ENCODE measurements at regions not wholly inside any gene's neighbourhood (a gene's known extent, or its start where the extent isn't known, plus 50 kb on each side); places are given as distances from the start of the nearest gene placed in this dataset.
A peak's percentile ranks its signal among the peaks of the same experiment; 100 is the strongest.
"Not testable (repeated sequence)": the region's sequence is repeated elsewhere in the genome, so short reads cannot be mapped to it uniquely, and the experiment has no call there.

DNA sequence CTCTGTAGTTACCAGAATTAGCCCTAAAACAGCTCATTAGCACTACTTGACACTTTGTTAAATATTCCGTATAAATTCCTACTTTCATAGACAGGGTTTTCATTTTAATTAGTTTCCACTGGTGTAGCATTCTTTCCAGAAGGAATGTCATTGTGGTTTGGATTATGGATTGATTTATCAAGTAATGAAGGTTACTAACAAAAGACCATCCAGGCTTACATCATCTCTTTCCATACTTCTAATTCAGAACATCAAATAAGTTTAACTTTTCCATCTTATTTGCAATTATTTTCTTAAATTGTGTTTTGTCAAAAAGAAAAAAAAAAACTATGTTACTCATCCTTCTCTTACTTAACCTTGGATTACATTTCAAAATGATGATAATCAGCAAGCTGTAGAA lies 231.8 kb upstream of the SPOPL start:
- DNase-seq (ENCODE audit: low spot score), result no peak

DNA sequence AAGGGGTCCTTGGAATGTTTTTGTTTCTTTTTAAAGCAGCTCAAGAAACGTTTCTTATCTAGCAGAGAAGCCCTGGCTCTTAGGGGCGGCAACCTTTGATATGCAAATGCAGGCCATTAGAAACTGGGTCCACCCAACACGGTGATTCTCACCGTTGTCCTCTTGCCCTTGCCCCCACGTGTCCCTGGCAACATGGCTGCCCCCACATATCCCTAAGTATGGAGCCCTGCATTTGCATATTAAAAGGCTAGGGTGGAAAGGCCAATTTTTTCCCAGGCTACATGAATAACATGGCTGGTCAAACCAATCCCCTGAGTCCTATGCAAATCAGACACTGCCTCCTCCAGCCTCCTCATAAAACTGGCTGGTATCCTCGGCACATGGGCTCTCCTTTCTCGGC lies 230.1 kb upstream of the SPOPL start:
- DNase-seq (ENCODE audit: low spot score), result no peak

DNA sequence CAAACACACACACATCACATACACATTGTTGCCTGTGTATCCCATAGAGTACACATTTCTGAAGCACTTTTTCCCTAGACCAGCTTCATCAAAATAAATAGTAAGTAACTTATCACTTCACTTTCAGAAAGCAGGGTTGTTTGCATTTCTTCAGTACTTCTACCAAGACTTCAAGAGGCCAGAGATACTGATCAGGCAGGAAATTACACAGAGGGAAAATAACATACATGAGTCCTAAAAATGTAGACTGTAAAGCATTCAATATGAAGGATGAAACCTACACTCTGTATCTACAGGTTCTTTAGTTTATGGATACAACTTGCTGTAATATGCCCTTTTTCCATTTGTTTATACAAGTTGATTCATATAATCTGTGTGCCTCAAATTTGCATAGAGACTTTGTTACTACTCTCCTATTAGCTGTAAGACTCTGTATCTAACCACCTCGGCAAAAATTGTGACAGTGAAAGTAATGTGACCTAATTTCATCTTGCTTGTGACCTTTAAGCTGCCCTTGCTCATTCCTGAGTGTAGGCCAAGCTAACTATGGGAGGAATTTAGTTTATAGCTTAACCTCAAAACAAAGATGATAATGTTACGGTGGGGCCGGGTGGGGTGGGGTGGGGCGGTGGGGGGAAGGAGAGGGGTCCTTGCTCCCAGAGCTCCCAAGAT lies 228.9 kb upstream of the SPOPL start:
- no peak for DNase-seq (ENCODE audit: low spot score)

DNA sequence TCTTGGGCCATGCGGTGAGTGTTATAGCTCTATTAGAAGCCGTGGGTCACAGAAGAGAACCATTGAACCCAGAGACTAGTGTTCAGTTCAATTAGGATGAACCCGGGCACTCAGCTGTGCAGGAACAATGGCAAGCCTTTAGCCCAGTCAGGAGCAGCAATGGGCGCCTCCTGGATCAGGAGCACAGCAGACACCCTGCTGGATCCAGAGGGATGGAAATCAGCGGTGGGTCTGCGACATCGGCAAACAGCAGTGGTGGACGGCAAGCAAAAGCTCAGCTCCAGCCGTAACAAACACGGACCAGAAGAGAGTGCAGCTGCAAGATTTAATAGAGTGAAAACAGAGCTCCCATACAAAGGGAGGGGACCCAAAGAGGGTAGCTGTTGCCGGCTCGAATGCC lies 228.3 kb upstream of the SPOPL start:
- DNase-seq (ENCODE audit: low spot score), result not testable (repeated sequence)

DNA sequence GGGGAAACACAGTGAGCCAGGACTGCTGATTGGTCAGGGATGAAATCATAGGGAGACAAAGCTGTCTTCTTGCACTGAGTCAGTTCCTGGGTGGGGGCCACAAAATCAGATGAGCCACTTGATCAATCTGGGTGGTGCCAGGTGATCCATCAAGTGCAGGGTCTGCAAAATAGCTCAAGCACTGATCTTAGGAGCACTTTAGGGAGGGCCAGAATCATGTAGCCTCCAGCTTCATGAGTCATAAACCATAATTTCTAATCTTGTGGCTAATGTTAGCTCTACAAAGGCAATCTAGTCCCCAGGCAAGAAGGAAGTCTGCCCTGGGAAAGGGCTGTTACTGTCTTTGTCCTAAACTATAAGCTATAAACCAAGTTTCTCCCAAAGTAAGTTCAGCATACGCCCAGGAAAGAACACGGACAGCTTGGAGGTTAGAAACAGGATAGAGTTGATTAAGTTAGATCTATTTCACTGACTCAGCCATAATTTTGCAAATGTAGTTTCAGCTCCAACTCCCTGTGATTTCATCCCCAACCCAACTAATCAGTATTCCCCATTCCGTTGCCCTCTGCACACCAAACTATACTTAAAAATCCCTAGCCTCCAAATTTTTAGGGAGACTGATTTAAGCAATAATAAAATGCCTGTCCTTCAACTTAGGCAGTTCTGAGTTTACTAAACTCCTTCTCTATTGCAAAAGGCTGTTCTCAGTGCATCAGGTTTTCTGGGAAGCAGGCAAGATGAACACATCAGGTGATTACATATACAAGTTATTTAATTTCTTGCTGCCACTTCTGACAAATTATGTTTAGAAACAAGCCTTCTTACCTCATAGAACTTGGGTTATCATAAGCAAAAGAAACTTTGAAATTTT lies 226.9 kb upstream of the SPOPL start:
- peak; percentile 16 for DNase-seq (ENCODE audit: low spot score)

DNA sequence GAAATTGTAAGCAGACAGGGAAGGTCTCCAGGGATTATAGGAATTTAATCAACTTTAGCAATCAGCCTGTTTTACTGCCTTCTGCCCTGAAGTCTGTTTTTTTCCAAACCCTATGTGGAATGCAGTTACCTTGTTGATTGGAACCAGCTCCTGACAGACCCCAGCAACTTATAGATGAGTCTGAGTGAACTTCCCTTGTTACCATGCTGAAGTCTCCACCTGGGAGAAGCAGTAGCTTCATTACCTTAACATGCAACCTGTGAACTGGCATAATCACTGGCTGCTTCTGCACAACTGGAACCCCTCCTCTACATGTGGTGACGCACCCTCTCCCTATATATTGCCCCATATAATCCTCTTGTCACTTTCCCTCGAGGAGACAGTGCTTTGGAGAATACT lies 226.3 kb upstream of the SPOPL start:
- no peak for DNase-seq (ENCODE audit: low spot score)

DNA sequence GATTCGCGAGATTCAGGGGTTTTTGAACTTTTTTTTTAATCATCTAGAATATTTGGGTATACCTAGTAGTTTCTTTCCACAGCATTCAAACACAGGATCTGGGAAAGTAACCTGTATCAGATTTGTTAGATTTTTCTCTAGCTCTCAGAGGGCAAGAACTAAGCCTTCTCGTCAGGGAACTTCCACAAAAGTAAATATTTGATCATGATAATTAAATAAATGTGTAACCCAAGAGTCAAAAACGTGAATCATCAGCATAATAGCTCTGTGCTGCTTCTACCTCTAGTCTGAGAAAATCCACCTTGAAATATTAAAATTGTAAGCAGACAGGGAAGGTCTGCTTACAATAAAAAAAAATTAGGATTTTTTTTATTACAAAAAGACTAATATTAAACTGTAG lies 225.7 kb upstream of the SPOPL start:
- DNase-seq (ENCODE audit: low spot score), result peak; percentile 34

DNA sequence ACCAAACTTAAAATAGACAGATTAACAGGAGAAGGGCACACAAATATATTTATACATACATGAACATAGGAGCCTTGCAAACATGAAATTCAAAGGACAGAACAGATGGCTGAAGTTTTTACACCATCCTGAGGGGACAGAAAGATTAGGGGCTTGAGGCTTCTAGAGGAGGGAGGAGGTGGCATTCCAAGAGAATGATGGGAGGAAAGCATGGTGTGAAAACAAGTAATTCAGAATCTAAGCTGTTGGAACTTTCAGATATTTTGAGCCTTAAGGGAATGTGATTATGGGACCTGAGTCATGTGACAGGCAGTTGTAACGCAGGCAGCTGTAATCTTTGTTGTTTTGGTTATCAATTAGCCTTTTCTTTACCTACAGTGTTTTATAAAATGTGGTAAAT lies 225.2 kb upstream of the SPOPL start:
- no peak for DNase-seq (ENCODE audit: low spot score)

DNA sequence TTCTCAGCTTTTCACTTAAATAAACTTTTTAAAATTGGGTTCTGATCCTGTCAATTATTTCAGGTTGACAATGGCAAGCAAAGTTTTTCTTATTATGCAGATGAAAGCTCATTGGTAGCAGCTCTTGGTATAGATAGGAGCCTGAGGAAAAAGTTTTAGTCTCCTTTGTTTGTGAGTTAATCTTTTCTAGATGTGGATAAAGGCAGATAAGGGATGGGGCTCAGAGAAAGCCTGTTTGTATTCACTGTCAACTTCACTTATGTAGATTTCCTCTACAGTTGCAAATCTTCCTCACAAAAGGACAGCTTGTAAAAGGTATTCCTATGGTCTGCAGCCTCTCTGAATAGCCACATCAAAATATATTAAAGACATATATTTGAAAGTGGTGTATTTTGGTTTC lies 224.5 kb upstream of the SPOPL start:
- no peak for DNase-seq (ENCODE audit: low spot score)

DNA sequence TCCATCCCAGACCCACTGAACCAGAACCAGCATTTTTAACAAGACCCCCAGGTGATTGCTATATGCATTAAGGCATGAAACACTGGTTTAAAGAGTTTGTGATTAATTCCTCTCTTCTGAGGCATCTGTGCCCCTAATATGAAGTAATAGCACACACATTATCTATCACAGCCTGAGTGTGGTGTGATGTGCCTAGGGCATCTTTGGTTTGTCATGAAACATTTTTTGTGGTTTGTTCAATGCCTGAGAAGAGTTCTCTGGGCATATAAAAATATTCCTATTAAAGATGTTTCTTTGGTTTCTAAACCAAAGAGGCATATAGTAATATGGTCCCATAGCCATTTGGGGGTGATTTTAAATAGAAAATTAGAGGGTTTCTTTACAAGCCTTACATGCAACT lies 221.7 kb upstream of the SPOPL start:
- DNase-seq (ENCODE audit: low spot score), result no peak

DNA sequence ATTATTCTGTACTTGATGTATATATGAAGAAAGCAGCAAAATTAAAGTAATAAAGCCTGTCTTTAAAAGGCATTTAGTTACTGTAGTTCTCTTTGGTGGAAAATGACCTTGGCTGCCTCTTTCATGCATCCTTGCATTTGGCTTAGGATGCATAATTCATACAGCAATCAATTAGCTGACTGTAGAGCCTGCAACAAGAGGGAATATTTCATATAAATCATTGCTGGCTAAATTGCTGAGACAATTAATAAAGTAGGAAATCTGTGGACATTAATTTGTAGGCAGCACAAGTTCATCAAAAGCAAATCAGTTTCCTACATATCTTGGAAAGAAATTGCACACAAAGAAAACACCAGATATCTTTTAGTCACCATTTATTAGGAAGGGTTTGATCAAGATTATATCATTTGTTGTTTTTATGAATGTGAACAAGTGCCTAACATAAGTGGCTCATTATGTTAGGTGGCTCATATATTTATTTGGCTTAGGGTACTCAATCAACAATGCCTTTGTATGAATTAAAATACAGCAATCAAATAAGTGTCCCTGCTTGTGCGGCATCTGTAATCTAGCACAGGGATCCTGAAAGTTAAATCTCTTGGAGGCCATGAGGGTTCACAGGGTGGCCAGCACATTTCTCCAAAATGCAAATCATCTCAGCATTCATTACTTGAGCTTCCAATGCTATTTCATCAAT lies 220.4 kb upstream of the SPOPL start:
- no peak for DNase-seq (ENCODE audit: low spot score)

DNA sequence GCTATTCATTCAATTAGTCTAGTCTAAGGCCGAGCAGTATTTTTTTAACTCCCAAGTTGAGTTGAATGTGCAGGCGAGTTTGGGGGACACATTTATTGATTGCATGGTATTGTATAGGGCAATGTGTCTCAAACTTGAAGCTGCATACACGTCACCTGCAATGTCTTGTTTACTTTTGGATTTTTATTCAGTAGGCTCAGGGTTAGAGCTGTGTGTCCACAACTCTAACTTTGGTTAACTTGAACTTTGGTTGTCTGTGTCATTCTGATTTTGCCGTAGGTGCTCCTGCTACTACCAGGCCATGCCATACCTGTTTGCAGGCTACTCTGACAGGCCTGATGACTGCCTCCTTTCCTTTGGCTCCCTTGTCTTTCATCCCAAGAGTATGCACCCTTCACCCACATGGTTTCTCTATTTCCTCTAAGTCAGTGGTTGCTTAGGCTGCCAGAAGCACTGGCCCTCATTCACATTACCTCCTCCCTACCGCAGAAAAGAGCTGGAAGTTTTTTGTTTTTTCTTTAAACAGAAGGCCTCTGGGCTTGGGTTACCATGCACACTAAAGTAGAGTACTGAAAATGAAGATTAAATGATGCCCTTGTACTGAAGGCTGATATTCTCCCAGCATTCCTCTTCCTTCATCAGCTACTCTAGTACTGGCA lies 219.4 kb upstream of the SPOPL start:
- no peak for DNase-seq (ENCODE audit: low spot score)

DNA sequence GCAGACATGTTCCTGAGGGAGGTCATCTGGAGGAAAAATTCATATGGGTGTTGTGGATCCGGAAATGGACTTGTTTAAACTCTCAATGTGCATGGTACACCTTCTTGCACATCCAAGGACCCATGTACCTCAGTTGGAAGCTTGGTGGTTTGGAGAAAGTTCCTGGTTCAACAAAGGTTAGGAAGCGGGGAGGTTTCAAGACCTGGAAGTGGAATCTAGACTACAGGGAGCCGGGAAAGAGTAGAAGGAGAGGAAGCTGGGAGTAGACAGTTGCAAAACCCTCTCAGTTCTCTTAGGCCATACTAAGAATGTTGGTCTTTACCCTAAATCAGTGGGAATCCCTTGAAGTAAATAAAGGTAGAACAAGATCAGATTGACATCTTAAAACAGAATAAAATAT lies 209.8 kb upstream of the SPOPL start:
- DNase-seq (ENCODE audit: low spot score), result no peak

DNA sequence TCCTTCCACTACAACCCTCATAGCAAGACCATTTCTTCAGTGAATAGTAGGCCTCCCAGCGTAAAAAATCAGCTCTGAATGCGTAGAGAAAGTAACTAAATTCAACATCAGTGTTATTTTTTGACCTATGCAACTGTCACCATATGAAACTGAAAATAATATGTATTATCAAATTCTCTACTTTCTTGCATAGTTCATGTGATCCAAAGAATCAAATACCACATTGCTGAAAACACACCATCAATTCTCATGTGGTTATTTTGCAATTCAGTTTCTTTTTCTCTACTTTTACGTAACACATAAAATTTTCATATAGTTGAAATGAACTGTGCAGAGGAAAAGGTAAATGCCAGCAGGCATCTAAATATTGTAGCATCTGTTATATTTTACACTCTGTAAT lies 208.5 kb upstream of the SPOPL start:
- DNase-seq (ENCODE audit: low spot score), result no peak

DNA sequence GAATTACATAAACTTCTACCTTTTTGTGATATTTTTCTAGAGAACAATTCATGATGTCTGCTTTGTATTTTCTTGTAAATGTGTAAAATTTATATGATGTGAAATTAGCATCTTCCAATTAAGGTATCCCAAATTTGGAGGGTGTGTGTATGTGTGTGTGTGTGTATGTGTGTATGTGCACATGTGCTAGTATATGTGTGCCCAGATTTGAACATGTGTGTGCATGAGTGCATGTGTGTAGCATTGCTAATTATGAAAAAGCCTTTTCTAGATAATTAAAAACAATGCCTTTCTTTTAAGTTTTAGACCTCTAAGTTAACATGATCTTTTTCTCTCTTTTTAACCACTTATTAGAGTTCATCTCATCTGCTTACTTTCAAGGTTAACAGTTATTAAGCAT lies 208.0 kb upstream of the SPOPL start:
- no peak for DNase-seq (ENCODE audit: low spot score)

DNA sequence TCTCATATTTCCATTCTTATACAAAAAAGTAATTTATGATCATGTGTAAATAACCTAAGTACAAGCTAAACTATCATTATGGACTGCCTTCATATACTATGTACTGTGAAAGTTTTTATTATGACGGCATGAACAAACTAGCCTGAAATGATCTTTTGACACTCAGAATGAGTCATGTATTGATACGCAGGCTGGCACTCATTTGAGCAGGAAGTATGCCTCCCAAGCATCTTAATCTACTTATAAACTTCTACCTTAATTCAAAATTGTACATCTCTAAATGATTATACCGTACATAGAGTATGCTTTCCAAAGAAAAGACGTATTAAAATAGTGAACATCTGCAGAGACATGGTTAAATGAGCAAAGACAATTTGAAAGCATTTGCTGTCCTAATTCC lies 207.1 kb upstream of the SPOPL start:
- no peak for DNase-seq (ENCODE audit: low spot score)

DNA sequence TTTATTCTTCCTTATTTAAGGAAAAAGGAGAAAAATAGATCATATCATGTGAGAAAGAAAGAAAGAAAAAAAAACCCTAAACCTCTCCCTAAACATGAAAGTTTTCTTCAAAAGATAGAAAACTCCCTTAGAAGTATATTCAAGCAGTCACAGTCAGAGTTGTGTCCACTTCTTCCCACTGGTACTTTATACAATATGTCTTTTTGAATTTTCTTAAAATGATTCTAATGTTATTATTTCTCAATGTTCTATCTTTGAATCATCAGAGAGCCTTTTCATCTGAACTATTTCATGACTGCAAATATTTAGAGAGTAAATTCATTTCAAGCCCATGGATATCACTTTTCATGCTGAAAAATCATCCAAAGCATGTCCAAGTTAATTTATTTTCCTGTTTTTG lies 205.2 kb upstream of the SPOPL start:
- no peak for DNase-seq (ENCODE audit: low spot score)

DNA sequence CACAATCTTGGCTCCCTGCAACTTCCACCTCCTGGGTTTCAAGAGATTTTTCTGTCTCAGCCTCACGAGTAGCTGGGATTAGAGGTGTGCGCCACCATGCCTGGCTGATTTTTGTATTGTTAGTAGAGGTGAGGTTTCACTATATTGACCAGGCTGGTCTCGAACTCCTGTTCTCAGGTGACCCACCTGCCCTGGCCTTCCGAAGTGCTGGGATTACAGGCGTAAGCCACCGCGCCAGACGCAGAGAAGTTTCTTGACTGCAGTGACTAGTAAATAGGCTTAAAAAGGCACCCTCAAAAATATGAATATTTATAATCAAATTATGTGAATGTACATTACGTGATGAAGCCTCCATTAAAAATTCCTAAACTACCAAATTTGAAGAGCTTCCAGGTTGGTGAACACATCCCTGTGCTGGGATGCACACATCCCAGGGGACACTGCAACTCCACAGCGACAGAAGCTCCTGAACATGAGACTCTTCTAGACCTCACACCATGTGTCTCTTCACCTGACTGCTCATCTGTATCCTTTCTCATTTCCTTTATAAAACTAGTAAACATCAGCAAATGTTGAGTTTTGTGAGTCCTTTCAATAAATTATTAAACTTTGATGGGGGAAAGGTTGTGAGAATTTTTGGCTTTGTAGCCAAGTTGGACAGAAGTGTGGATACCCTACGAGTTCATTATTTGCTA lies 203.3 kb upstream of the SPOPL start:
- DNase-seq (ENCODE audit: low spot score), result no peak

DNA sequence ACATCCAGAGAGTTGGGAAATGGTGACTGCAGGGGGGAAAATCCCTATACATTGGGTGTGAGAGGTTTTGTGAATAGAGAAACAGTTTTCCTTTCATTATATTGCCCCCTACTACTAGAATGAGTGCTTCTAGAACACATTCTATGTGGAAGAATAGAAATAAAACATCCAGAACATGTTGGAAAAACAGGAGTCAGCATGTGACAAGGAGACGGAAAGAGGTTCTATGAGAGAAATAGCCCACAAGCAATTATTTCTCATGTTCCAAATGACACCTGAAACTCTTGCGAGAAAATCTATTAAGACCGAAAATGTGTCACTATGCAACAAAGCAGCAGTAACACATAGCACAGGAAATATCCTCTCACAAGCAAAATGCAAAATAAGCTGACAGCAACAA lies 202.7 kb upstream of the SPOPL start:
- no peak for DNase-seq (ENCODE audit: low spot score)

DNA sequence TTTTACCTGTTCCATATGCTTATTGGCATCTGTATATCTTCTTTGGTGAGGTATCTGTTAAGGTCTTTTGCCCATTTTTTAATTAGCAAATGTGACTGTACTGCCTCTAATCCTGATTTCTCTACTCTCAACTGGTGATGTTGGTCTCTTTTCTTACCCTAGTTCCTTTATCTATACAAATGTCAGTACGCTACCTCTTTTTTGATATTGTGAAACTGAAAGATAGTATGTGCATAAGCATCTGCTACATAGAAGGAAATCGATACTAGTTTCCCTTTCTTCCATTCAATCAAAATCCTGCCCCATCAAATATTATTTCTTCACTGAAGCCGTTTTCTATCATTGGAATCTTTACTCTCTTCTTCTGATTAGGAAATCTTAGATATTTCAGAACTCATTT lies 194.9 kb upstream of the SPOPL start:
- DNase-seq (ENCODE audit: low spot score), result no peak

DNA sequence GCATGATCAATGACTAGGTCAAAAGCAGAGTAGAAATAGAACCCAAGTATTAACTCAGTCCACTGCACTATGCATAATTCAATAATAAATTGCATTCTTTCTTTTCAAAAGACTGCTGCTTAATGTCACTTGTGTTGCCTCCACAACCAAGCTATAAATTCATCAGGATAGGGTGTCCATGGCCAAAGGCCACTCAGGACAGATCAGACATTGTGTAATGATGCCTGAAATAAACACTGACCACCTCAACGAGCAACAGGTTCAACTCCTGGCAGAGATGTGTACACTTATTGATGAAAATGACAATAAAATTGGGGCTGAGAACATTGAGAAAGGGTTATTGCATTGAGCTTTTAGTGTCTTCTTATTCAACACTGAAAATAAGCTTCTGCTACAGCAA lies 194.5 kb upstream of the SPOPL start:
- DNase-seq (ENCODE audit: low spot score), result no peak

DNA sequence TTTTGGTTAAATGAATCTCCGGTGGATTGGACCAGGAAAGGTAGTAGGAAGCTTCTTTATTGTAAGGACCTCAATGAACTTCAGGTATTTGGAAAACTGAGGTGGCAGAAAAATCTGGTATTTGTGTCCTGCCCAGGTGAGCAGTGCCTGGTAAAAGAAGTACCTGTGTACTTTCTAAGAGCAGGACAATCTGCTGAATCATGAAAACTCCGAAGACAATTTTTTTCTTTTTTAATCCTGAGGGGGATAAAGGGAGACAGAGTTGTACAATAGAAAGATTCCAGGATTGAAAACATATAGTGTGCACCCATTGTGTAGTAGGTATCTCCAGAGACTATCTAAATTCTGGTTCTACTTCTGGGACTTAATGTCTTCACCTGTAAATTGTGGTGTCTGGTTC lies 191.8 kb upstream of the SPOPL start:
- no peak for DNase-seq (ENCODE audit: low spot score)
